ENCODE measurements at regions not wholly inside any gene's neighbourhood (a gene's known extent, or its start where the extent isn't known, plus 50 kb on each side); places are given as distances from the start of the nearest gene placed in this dataset.

DNA sequence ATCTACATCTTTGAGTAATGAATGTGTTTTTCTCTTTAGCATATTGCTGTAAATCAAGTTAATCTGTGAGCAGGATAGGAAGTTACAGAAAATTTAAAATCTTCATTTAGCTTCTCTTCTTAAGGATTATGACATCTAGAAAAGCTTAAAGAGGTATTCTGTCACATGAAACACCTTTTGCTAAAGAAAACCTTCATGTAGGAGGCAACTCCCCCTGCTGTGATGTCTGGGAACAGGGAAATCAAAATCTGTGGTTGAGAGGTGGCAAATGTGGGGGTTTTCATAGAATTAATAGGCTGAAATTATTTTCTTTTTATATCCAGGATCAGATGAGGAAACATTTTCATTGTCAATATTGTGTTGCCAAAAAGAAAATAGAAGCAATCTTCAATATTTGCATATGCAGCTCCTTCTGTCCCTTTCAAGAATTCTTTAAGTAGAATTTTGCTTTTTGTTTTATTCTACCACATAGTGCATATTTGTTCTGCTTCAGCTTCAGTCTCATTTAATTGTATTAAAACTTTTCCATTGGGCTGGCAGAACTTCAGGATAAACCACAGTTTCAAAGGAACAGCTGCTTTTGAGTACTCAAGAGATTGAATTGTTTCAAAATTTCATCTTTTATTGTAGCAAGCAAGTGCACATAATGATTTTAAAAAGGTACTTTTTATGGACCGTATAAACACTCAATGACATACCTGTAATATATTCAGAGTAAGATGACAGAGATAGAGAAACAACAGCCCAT is 128.4 kb downstream of the RAP2B start:
- TF ChIP-seq ZNF274 (IDR thresholded peaks at IDR 0.05; ENCODE audit: low read depth, low read length) (no peak), YY1 (IDR thresholded peaks at IDR 0.05; ENCODE audit: insufficient read depth, insufficient read length) (no peak), SUZ12 (IDR thresholded peaks at IDR 0.05; ENCODE audit: extremely low read depth, insufficient read depth, insufficient read length) (no peak)

Data from NT2/D1 (cell line).